ENCODE measurements at regions not wholly inside any gene's neighbourhood (a gene's known extent, or its start where the extent isn't known, plus 50 kb on each side); places are given as distances from the start of the nearest gene placed in this dataset.

GRCh38 chr2:204012072-204012653, 75.6 kb downstream of the ICOS start:
- no peaks in the 10 kb centered on the region for H3K27me3 Mint-ChIP-seq
- no peak overlapping the region for H3K4me3 Mint-ChIP-seq
- peaks cover 26 to 35% of the 10 kb centered on the region in 2 donors for H3K9me3 Mint-ChIP-seq
- no peak for DNase-seq
- H3K4me1 Mint-ChIP-seq, result peaks cover 74% of the 10 kb centered on the region
- no peak for ATAC-seq
- H3K27ac Mint-ChIP-seq, result no peak overlapping the region

GRCh38 chr2:204015118-204015843, 78.7 kb downstream of the ICOS start:
- H3K4me3 Mint-ChIP-seq, result peak overlapping the region in 1 of 2 donors; percentile 33

GRCh38 chr2:204018717-204019116, 82.2 kb downstream of the ICOS start:
- no peaks in the 10 kb centered on the region for H3K27me3 Mint-ChIP-seq
- H3K4me3 Mint-ChIP-seq, result no peak overlapping the region
- H3K27ac Mint-ChIP-seq, result no peak overlapping the region
- ATAC-seq, result no peak
- no peak for DNase-seq
- peaks cover 76% of the 10 kb centered on the region for H3K4me1 Mint-ChIP-seq
- H3K9me3 Mint-ChIP-seq, result peaks cover 15 to 26% of the 10 kb centered on the region in 2 donors

More at GRCh38 chr2:204015118-204015843, 78.7 kb downstream of the ICOS start:
- Mint-ChIP-seq H3K27ac (peak overlapping the region in 1 of 2 donors; percentile 97), H3K9me3 (peaks cover 15 to 27% of the 10 kb centered on the region in 2 donors), H3K27me3 (no peaks in the 10 kb centered on the region), H3K4me1 (peaks cover 74% of the 10 kb centered on the region)
- ATAC-seq (peak; percentile 71), DNase-seq (peak in 1 of 2 donors; percentile 51)

GRCh38 chr2:204019572-204020501, 83.3 kb downstream of the ICOS start:
- Mint-ChIP-seq H3K27me3 (no peaks in the 10 kb centered on the region), H3K4me3 (peak overlapping the region; percentile 18 to 57), H3K27ac (peak overlapping the region; percentile 10 to 90), H3K9me3 (peaks cover 15 to 18% of the 10 kb centered on the region in 2 donors), H3K4me1 (peaks cover 80% of the 10 kb centered on the region)
- ATAC-seq, result peak; percentile 89
- peak; percentile 47 to 82 for DNase-seq

- Mint-ChIP-seq H3K27ac (no peak overlapping the region), H3K4me3 (no peak overlapping the region), H3K4me1 (peaks cover 73% of the 10 kb centered on the region), H3K9me3 (peaks cover 15 to 17% of the 10 kb centered on the region in 2 donors), H3K27me3 (peaks cover 7% of the 10 kb centered on the region)
- DNase-seq (no peak), ATAC-seq (no peak)
These were observed 84.9 kb downstream of the ICOS start for GRCh38 chr2:204021290-204022081.

GRCh38 chr2:204022550-204022949, 86.0 kb downstream of the ICOS start:
- peaks cover 77% of the 10 kb centered on the region for H3K4me1 Mint-ChIP-seq
- peak overlapping the region in 1 of 2 donors; percentile 73 for H3K27ac Mint-ChIP-seq
- peaks cover 7 to 13% of the 10 kb centered on the region in 2 donors for H3K9me3 Mint-ChIP-seq
- H3K4me3 Mint-ChIP-seq, result peak overlapping the region in 1 of 2 donors; percentile 5
- peak; percentile 41 for ATAC-seq
- H3K27me3 Mint-ChIP-seq, result peaks cover 7% of the 10 kb centered on the region
- peak in 1 of 2 donors; percentile 42 for DNase-seq

- peak overlapping the region in 1 of 2 donors; percentile 5 for H3K4me3 Mint-ChIP-seq
- ATAC-seq, result no peak
- H3K4me1 Mint-ChIP-seq, result peaks cover 74% of the 10 kb centered on the region
- H3K27ac Mint-ChIP-seq, result peak overlapping the region; percentile 35 to 73
- H3K27me3 Mint-ChIP-seq, result peaks cover 7% of the 10 kb centered on the region
- no peak for DNase-seq
- H3K9me3 Mint-ChIP-seq, result peaks cover 1 to 7% of the 10 kb centered on the region in 2 donors
These were observed 86.5 kb downstream of the ICOS start for GRCh38 chr2:204023088-204023487.

GRCh38 chr2:204024503-204024902, 87.9 kb downstream of the ICOS start:
- H3K4me3 Mint-ChIP-seq, result no peak overlapping the region
- ATAC-seq (no peak), DNase-seq (peak in 1 of 2 donors; percentile 34)
- H3K9me3 Mint-ChIP-seq, result peaks cover 0 to 10% of the 10 kb centered on the region in 2 donors
- peaks cover 7% of the 10 kb centered on the region for H3K27me3 Mint-ChIP-seq
- H3K27ac Mint-ChIP-seq, result no peak overlapping the region
- peaks cover 60% of the 10 kb centered on the region for H3K4me1 Mint-ChIP-seq

GRCh38 chr2:204024906-204025475, 88.4 kb downstream of the ICOS start:
- H3K4me3 Mint-ChIP-seq, result no peak overlapping the region
- DNase-seq (no peak), ATAC-seq (no peak)
- peaks cover 7% of the 10 kb centered on the region for H3K27me3 Mint-ChIP-seq
- H3K4me1 Mint-ChIP-seq, result peaks cover 55% of the 10 kb centered on the region
- peaks cover 0 to 12% of the 10 kb centered on the region in 2 donors for H3K9me3 Mint-ChIP-seq
- no peak overlapping the region for H3K27ac Mint-ChIP-seq

- peaks cover 7% of the 10 kb centered on the region for H3K27me3 Mint-ChIP-seq
- DNase-seq (no peak), ATAC-seq (no peak)
- H3K27ac Mint-ChIP-seq, result peak overlapping the region; percentile 51 to 88
- peaks cover 51% of the 10 kb centered on the region for H3K4me1 Mint-ChIP-seq
- H3K4me3 Mint-ChIP-seq, result peak overlapping the region in 1 of 2 donors; percentile 43
- H3K9me3 Mint-ChIP-seq, result peaks cover 0 to 12% of the 10 kb centered on the region in 2 donors
These were observed 89.7 kb downstream of the ICOS start for GRCh38 chr2:204026294-204026693.

GRCh38 chr2:204027091-204027490, 90.5 kb downstream of the ICOS start:
- Mint-ChIP-seq H3K27ac (peak overlapping the region; percentile 51 to 88), H3K4me3 (peak overlapping the region; percentile 8 to 11), H3K4me1 (peaks cover 46% of the 10 kb centered on the region), H3K27me3 (peaks cover 7% of the 10 kb centered on the region), H3K9me3 (peaks cover 0 to 12% of the 10 kb centered on the region in 2 donors)
- ATAC-seq (peak; percentile 95), DNase-seq (peak in 1 of 2 donors; percentile 43)

GRCh38 chr2:204030322-204030721, 93.8 kb downstream of the ICOS start:
- Mint-ChIP-seq H3K4me1 (peaks cover 21% of the 10 kb centered on the region), H3K9me3 (peaks cover 0 to 12% of the 10 kb centered on the region in 2 donors), H3K4me3 (no peak overlapping the region), H3K27ac (no peak overlapping the region), H3K27me3 (peaks cover 7% of the 10 kb centered on the region)
- ATAC-seq, result no peak
- DNase-seq, result no peak

- H3K4me3 Mint-ChIP-seq, result no peak overlapping the region
- DNase-seq, result no peak
- H3K27me3 Mint-ChIP-seq, result no peaks in the 10 kb centered on the region
- peaks cover 18% of the 10 kb centered on the region for H3K4me1 Mint-ChIP-seq
- H3K27ac Mint-ChIP-seq, result no peak overlapping the region
- ATAC-seq, result no peak
- H3K9me3 Mint-ChIP-seq, result peaks cover 0 to 10% of the 10 kb centered on the region in 2 donors
These were observed 94.5 kb downstream of the ICOS start for GRCh38 chr2:204031056-204031455.

- H3K9me3 Mint-ChIP-seq, result peaks cover 0 to 4% of the 10 kb centered on the region in 2 donors
- H3K4me3 Mint-ChIP-seq, result no peak overlapping the region
- peaks cover 5% of the 10 kb centered on the region for H3K4me1 Mint-ChIP-seq
- no peak overlapping the region for H3K27ac Mint-ChIP-seq
- ATAC-seq (no peak), DNase-seq (no peak)
- H3K27me3 Mint-ChIP-seq, result no peaks in the 10 kb centered on the region
These were observed 95.7 kb downstream of the ICOS start for GRCh38 chr2:204032301-204032700.
